ENCODE measurements at regions not wholly inside any gene's neighbourhood (a gene's known extent, or its start where the extent isn't known, plus 50 kb on each side); places are given as distances from the start of the nearest gene placed in this dataset.
"Not testable (repeated sequence)": the region's sequence is repeated elsewhere in the genome, so short reads cannot be mapped to it uniquely, and the experiment has no call there.

- CTCF ChIA-PET; H4K91ac ChIP-seq (ENCODE audit: insufficient read depth, low read depth, low read length); H3K27me3 ChIP-seq (ENCODE audit: control insufficient read depth, insufficient read depth, low read length); dilution Hi-C loops (cut with HindIII; ENCODE audit: low sequenced_read_pairs, unreplicated experiment); H3K79me1 ChIP-seq (ENCODE audit: low read depth in 1 of 2, low read length in 2 of 2); H3K36me3 ChIP-seq (ENCODE audit: control insufficient read depth, insufficient read depth, low read length); H3K23ac ChIP-seq (ENCODE audit: low read depth, low read length); ATAC-seq (ENCODE audit: low read depth); H3K4me3 ChIP-seq (ENCODE audit: insufficient read depth, low read depth, low read length); H2AFZ ChIP-seq (replicated peaks; ENCODE audit: low read length, poor library complexity); H2BK5ac ChIP-seq (ENCODE audit: low read depth, low read length, poor library complexity, severe bottlenecking); H2BK15ac ChIP-seq (ENCODE audit: low read depth, low read length); H3K18ac ChIP-seq (ENCODE audit: low read depth, low read length); H2BK120ac ChIP-seq (ENCODE audit: low read depth, low read length); H3K9me3 ChIP-seq (ENCODE audit: control insufficient read depth, insufficient read depth, low read length); H2AK5ac ChIP-seq (ENCODE audit: low read depth, low read length); H3K14ac ChIP-seq (replicated peaks; ENCODE audit: low read depth, low read length); DNase-seq; H3K4ac ChIP-seq (ENCODE audit: low read depth, low read length); H2AK9ac ChIP-seq (replicated peaks; ENCODE audit: low read depth, low read length, poor library complexity); H3K4me2 ChIP-seq (ENCODE audit: low read depth, low read length); H4K20me1 ChIP-seq (ENCODE audit: insufficient read depth, low read length); in situ Hi-C loops (cut with MboI; ENCODE audit: low sequenced_read_pairs); H3K9ac ChIP-seq (ENCODE audit: low read depth, low read length); H3K9me1 ChIP-seq (ENCODE audit: insufficient read depth, low read length); POLR2A ChIA-PET (ENCODE audit: unreplicated experiment); H3K56ac ChIP-seq (ENCODE audit: extremely low read depth, insufficient read depth, low read length); H4K8ac ChIP-seq (ENCODE audit: low read depth in 2 of 2, low read length in 2 of 2); intact Hi-C loops (cut with micrococcal nuclease); H3K27ac ChIP-seq (ENCODE audit: insufficient read depth, low read length); H3K4me1 ChIP-seq (ENCODE audit: control insufficient read depth, insufficient read depth, low read length); H4K5ac ChIP-seq (ENCODE audit: low read depth, low read length); H2BK20ac ChIP-seq (ENCODE audit: low read depth, low read length); BruUV-seq (replicated peaks): not testable (repeated sequence)
- no CpG with 5 or more reads among the region's 5 CpGs for WGBS, 2 experiments (ENCODE audit: extremely low coverage in 2 of 2, insufficient read length in 1 of 2)
Observed at GRCh38 chr16:5212501-5212900, 114.9 kb upstream of the EEF2KMT start.
